ENCODE measurements at regions not wholly inside any gene's neighbourhood (a gene's known extent, or its start where the extent isn't known, plus 50 kb on each side); places are given as distances from the start of the nearest gene placed in this dataset.
A peak's percentile ranks its signal among the peaks of the same experiment; 100 is the strongest.
"Not testable (repeated sequence)": the region's sequence is repeated elsewhere in the genome, so short reads cannot be mapped to it uniquely, and the experiment has no call there.

DNA sequence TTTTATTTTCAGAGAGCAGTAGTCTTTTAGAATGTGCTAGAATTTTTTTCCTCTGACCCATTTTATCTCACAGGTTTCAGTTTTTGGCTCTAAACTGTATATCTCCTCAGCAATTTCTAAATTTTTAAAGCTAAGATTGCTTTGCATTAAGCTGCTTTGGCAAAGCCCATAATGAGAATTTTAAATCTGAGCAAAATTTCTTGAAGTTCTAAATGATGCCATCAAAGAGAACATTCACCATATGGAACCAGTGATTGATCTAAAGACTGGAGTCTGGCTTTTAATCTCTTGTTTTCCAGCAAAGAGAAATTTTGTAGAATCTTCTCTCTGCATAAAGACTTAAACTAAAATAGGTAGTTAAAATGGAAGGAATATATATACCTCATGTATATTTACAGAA, 313.6 kb downstream of the TBC1D32 start:
- no peak for DNase-seq

DNA sequence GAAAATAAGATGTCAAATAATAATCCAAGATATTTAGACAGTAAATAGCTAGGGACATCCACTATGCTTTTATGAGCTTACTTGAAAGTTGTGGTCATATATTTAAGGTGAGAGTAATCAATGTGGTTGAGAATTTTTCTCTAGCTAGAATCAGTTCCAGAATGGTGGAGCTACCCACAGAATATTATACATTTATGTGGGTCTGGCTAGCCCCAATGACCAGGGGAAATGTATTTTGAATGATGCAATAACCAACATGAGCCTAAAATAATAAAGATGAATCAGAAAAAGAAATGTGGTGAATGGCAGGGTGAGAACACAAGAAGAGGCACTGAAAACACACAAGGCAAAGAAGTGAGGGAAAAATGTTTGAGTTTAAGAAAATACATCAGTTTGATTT, 325.7 kb downstream of the TBC1D32 start:
- DNase-seq = peak; percentile 0

DNA sequence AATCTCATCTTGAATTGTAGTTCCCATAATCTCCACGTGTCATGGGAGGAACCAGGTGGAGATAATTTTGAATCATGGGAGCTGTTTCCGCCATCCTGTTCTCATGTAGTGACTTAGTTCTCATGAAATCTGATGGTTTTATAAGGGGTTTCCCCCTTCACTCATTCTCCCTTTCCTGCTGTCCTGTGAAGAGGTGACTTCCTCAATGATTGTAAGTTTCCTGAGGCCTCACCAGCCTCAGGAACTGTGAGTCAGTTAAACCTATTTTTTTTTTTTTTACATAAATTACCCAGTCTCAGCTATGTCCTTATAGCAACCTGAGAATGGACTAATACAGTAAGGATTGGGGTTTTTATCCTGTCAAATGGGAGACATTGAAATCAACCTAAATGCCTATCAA, 328.3 kb downstream of the TBC1D32 start:
- DNase-seq = no peak

DNA sequence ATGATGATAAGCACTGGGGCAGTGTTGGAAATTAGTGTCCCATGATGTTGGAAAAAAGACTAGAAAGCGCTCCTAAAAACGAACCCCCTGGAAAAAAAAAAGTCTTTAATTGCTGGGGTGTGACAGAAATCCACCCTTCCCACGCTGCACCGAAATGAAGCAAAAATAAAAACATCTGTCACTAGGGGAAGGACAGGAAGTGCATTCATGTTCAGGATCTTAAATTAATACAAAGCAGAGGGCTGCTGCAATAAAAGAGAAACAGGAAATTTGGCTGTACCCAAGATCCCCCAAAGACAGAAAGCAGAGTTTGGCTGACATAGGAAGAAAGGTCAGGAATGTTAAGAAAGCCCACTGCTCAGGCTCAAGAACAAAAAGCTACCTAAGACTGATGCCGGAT, 333.9 kb downstream of the TBC1D32 start:
- no peak for DNase-seq

DNA sequence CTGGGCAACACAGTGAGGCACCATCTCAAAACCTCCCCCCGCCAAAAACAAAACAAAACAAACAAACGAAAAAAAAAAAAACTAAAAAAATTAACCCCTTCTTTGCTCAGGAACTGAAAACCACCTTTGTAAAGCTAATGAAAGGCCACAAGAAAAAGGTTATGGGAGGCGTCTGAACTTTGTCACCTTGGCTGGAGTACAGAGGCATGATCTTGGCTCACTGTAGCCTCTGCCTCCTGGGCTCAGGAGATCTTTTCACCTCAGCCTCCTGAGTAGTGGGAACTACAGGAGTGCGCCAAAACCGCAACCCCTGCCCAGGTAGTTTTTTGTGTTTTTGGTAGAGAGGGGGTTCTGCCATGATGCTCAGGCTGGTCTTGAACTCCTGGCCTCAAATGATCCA, 337.9 kb downstream of the TBC1D32 start:
- no peak for DNase-seq

DNA sequence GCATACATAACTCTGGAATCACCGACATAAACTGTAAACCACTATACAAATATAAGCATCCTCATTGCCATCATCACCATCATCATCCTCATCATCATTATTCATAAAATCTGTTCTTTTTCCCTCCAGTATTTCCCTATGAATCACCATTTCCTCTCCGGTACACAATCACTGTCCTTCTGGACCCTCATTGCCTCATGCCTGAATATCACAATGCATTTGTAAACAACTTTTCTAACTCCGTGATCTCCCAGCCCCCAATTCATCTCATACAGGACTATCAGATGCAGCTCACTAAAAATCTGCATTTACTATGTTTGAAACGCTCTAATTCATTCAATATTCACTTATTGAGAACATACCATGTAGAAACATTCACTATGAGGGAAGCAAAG, 339.7 kb downstream of the TBC1D32 start:
- DNase-seq = no peak

DNA sequence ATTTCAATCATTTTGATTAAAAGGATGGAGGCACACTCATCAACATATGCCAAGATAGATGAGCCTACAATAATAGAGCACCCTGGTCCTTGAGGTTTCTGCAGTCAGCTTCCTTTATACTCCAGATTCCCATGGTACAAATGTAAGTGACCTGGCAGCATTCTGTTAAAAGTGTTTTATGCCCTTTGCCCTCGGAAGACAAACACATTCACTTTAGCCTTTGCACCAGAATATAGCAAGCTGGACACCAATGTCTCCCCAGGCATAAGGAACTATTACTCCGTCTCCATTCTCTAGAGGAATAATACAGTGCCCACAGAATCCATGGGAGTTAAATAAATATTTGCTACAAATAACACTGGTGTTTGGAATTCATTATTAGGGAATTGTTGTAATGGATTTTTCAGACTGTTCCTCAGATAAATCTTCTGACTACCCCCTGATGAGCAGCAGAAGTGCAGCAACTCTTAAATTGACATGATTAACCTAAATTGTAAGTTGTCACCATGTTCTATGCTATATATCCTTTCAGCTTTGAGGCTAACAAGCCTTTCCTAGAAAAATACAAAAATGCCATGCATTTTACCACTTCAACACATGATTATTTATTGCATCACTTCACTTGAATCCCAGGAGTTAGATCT, 340.2 kb downstream of the TBC1D32 start:
- peak; percentile 3 for DNase-seq

DNA sequence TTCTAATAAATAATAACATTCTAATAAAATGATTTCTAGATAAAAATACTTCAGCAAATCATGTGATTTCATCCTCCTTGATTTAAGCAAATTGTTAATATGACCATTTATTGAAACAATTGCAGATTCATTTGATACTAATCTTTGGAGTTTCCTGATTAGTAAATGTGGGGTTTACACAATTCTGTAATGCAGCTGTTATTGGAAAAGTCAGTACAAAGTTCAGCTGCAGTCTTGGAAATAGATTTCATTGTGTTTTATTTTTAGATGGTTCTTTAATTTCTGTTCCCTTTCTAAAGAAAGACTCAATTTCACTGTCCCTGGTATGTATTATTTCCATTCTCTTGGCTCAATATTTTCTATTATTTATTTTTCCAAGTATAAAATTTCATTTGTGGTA, 342.0 kb downstream of the TBC1D32 start:
- no peak for DNase-seq

DNA sequence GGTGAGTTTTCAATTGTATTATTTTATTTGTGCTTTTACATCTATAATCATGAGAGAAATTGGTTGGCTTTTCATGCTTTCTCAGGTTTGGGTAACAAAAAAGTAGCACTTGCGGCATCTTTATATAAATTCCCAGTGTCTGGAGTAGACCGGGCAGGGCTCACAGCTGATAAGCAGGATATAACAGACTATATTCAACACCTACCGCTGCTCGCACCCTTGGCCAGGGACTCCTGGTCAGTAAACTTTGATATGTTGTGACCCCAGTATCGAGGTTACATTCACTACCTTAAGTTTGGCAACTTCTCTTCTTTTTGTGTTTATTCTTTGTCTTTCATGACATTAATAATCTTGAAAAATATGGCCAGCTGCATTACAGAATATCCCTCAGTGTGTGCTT, 343.4 kb downstream of the TBC1D32 start:
- no peak for DNase-seq

DNA sequence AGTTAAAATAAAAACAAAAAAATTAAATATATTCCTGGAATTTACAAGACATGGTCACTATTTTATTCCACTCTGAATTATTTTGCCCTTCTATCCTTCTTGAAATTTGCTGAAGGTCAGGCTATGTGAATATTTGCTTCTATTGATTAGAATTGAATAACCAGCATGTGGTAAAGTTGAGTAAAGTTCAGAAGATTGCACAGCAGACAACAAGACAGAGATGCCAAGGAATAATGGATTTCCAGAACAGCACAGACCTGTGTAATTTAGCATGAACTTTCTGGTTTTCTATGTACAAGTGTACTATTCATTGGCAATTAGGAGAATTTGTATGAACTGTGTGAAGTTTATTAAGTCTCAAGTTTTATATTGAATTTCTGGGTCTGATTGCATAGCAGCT, 352.4 kb downstream of the TBC1D32 start:
- DNase-seq = no peak

DNA sequence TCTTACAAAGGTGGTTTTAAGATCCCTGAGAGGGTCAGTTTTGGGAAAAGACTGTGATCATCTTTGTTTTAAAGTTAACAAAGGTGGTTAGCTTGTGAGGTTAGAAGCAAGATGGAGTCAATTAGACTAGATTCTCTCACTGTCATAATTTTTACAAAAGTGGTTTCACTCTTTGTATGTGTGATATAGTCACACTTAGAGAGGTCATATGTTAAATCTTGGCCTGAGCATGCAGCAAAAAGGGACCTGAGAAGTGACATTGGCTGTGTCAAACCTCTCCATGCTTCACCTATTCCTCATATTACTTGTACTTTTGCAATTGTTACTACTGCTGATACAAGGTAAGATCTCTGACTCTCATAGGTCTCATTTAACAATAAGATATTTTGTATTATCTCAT, 368.0 kb downstream of the TBC1D32 start:
- no peak for DNase-seq

DNA sequence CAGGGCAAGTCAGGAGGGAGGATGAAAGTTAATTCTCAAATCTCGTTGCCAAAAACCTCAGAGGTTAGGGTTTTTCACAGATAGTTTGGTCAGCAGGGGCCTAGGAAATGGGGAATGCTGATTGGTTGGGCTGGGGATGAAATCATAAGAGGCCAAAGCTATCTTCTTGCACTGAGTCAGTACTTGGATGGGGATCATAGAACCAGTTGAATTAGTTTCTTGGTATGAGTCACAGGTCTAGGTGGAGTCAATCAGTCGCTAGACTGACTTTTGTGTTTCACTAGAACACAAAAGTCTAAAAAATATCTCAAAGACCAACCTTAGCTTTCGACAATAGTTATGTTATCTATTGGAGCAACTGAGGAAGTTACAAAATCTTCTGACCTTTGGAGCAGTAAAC, 368.5 kb downstream of the TBC1D32 start:
- no peak for DNase-seq

DNA sequence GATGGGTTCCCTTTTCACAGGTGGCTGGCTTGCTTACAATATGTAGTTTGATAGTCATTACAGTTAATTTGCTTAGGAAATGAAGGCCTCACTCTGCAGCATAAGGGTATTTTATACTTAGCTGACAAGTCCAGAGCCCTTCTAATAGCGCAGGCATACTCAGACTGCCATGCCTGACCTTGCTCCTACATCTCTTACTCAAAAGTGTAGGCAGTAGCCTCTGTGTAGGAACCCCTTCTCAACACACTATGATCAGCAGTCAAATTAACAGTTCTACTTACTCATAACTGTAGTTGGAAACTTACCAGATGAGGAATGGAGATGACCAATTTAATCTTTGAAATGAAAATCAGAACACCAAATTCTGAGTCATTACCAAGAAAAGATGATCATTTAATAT, 373.5 kb downstream of the TBC1D32 start:
- no peak for DNase-seq

DNA sequence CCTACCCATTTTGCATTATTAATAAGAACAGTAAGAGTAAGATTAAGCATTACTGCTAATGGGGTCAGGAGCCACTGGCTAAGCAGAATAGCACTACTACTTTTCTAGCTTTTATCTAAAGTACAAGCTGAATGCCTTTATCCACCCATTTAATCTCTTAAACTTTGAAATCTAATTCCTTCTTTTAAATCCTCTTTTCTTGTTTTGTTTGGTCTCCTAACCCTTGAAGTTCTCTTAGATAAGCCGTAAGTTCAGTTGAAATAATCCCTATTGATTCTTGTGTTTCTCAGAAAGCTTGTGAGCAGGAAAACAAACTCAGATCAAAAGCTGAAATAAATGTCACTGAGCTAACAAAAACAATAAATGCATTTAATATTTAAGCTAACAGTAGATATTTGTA, 380.2 kb downstream of the TBC1D32 start:
- DNase-seq = no peak

DNA sequence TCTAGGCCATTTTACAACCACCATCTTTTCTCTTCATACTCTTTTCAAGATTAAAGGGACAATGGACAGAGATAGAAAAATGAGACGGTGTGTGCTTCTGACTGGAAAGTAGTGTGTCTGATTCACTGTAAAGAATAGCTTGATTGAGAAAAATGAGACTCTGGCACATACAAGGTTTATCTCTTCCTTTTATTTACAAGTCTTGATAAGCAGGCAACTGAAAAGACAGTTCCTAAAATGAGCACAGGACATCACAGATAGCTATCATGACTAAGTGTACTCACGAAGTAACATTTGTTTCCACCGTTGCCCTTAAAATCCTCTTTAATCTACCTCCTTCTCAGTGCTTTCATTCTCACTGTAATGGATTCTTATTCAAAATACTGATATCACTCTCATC, 383.0 kb downstream of the TBC1D32 start:
- DNase-seq = no peak

DNA sequence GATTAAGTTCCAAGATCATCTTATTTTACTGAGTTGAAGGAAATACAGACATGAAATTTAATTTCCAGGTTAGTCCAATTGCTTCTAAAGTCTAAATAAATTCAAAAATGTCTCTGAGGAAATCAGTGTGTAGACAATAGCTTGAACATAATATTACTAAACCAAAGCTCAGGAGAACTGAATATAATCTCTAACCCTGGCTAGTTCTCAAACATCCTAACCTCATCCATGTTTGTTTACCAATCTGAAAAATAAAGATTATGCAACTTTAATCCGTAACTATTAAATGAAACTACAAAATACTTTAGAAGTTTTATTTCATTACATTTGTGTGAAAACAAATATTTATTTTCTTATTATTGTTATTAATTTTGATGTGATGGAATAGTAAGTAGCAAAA, 387.2 kb downstream of the TBC1D32 start:
- no peak for DNase-seq

DNA sequence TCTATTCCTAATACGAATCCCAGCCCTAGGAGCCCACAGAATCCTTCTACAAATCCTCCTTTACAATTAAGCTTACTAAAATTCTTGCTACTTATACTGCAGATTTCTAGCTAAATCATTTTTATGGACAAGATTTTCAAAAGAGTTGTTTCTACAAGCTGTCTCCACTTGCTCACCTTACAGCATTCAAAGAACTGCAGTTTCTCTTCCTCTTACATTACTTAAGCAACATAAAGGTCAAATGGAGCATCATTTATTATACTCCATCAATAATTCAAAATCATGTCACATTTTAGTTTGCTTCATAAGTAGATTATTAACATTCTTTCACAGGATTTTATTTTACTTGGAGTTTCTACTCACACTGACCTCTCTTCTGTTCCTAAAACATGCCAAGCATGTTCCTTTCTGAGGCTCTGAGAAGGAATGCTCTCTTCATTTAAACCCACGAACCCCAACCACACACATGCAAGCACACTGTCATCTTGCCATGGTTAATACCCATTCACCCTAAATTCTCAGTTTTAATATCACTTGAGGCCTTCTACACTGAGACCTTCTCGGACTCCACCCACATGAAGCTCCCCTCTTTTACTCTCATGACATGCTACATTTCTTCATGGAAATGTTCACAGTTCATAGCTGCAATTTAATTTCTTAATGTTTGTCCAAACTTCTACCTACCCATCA, 388.2 kb downstream of the TBC1D32 start:
- DNase-seq = no peak

DNA sequence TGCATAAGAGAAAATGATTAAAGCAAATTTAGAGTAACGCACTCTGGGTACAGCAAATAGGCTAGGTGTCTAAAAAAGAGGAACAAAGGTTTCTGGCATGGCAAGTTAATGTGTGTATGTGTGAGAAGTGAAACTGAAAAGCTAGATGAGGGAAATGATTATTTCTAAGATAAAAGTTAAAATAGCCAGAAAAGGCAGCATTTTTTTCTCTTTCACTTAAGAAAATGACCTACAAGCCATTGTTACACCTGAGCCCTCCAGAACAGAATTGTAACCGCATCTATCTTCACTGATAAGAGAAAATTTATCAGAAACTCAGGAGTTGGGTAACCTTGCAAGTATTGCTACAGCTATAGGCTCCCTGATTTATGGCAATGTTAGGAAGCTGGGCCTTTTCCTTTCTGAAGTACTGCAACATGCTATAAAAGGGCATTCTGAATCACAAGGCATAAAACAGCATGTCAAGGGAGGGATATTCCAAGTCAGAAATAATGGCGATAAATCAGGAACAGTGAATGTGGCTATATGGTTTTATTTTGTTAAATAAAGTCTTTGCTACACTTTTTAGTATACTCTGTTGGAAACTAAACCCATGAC, 395.3 kb downstream of the TBC1D32 start:
- DNase-seq = no peak

DNA sequence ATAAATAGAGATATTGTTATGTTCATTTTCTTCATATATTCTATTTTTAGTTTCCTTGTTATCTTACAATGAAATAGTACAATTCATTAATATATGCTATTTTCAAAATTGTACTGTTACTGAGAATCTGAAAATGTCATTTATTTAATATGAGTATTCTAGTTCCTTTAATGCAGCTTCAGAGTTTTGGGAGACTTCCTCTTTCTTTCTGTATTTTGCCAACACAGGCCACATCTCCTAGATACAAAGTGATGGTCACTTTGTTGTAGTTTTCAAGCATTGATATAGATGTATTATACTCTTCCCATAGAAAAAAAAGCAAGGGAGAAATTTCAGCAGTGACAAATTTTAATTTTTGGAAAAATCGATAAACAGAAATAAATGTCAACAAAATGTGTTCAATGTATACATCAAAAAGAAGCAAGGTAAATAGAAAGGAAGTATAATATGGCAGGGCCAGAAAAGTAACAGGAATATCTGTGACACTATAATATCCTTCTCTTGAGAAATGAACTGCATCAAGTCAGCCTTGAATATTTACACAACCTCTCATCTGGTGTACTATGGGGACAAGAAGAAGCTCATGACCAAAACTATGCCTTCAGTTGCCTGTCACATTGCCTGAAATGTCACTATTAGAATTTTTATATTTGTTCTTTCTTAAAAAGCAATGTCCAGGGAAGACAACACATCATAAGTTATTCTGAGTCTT, 396.0 kb downstream of the TBC1D32 start:
- no peak for DNase-seq

DNA sequence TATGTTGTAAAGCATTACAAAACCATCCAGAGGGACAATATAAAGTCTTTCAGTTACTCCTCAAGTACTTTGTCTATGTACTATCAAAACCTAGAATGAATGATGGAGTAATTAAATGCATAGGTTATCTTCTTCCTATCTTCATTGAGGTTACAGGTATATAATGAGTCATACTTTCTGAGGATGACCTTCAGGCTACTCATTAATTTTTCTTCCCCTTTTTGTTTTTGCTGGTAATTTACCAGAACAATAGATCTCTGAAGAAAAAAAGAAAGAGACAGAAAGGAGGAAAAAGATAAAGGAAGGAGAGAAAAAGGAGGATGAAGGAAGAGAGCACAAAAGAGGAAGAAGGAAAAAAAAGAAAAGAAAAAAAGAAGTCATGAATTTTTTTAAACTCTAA, 398.4 kb downstream of the TBC1D32 start:
- DNase-seq = no peak

DNA sequence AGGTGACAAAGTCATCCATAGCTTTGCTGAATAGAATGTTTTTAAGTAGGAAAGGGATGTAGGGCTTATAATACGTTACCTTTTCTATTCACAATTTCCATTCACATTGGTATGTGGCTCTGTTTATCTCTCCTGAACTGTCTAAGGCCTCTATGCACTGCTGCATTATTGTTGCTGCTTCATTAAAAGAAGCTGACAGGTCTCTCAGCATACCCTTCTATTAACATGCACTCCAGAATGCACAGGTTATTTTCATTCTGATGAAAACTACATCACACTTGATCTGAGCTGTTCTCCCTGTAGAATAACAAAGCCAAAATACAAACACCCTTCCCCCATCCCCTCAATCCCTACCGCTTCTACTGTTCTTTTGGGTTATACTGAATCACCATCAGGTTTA, 399.3 kb downstream of the TBC1D32 start:
- no peak for DNase-seq

DNA sequence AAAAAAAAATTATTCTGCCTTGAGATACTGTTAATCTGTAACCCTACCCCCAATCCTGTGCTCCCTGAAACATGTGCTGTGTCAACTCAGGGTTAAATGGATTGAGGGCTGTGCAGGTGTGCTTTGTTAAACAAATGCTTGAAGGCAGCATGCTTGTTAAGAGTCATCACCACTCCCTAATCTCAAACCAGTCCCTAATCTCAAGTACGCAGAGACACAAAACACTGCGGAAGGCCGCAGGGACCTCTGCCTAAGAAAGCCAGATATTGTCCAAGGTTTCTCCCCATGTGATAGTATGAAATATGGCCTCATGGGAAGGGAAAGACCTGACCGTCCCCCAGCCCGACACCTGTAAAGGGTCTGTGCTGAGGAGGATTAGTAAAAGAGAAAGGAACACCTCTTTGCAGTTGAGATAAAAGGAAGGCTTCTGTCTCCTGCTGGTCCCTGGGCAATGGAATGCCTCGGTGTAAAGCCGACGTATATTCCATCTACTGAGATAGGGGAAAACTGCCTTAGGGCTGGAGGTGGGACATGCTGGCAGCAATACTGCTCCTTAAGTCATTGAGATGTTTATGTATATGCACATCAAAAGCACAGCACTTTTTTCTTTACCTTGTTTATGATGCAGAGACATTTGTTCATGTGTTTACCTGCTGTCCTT, 402.6 kb downstream of the TBC1D32 start:
- not testable (repeated sequence) for DNase-seq

DNA sequence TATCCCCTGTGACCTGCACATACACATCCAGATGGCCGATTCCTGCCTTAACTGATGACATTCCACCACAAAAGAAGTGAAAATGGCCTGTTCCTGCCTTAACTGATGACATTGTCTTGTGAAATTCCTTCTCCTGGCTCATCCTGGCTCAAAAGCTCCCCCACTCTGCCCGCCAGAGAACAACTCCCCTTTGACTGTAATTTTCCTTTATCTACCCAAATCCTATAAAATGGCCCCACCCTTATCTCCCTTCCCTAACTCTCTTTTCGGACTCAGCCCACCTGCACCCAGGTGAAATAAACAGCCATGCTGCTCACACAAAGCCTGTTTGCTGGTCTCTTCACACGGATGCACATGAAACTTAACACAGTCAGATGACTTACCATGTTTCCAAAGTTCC, 403.8 kb downstream of the TBC1D32 start:
- DNase-seq = not testable (repeated sequence)

DNA sequence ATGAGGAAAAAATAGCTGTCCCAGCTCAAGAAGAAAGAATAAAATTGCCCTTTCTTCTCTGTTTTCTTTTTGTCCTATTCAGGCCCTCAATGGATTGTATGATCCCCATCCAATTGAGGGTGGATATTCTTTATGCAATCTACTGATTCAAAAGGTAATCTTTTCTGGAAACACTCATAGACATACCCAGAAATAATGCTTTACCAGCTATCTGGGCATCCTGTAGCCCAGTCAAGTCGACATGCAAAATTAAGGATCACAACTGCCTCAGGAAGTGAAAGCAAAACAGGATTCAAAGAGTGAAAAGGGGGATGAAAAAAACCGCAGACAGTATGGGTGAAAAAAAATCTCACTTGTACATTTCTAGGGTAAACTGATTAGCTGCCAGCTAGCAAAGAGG, 410.1 kb downstream of the TBC1D32 start:
- DNase-seq = no peak

All from fibroblast of skin of right biceps (primary cell).